ENCODE measurements at regions not wholly inside any gene's neighbourhood (a gene's known extent, or its start where the extent isn't known, plus 50 kb on each side); places are given as distances from the start of the nearest gene placed in this dataset.

DNA sequence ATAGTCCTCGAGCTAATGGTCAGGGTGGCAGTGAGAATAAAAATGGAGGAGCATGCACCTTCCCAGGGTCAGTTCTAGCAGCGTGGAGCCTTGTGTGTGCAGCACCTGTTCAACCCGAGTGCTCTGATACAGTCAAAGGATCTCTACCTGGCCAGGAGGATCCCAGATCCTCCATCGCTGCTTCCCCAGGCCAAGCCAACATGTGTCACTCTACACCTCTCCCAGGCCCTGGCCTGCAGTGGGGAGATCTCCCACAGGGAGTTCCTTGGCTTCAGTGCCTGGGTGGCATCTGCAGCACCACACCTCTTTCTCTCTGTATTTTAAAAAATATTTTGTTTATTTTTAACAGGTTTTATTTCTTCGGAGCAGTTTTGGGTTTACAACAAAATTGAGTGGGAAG, 414.8 kb upstream of the C2CD4B start:
- DNase-seq (ENCODE audit: low spot score) = no peak

DNA sequence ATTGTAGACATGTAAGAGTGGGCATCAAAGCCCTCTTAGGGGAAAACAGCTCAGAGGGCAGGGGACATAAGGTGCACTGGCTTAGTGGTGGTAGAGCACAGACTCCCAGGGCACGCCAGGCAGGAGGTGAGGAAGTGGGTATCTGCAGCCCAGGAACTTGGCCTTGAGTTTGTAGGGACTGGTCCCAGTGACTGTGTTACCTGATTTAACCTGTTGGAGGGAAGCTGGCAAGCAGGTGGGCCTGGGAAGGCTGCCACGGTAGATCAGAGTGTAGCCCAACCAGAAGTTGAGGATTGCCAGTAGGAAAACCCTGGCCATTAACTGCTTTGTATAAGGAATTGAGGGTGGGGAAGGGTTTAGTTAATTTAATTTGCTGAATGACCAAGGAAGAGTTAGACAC, 417.5 kb upstream of the C2CD4B start:
- DNase-seq (ENCODE audit: low spot score) = no peak

DNA sequence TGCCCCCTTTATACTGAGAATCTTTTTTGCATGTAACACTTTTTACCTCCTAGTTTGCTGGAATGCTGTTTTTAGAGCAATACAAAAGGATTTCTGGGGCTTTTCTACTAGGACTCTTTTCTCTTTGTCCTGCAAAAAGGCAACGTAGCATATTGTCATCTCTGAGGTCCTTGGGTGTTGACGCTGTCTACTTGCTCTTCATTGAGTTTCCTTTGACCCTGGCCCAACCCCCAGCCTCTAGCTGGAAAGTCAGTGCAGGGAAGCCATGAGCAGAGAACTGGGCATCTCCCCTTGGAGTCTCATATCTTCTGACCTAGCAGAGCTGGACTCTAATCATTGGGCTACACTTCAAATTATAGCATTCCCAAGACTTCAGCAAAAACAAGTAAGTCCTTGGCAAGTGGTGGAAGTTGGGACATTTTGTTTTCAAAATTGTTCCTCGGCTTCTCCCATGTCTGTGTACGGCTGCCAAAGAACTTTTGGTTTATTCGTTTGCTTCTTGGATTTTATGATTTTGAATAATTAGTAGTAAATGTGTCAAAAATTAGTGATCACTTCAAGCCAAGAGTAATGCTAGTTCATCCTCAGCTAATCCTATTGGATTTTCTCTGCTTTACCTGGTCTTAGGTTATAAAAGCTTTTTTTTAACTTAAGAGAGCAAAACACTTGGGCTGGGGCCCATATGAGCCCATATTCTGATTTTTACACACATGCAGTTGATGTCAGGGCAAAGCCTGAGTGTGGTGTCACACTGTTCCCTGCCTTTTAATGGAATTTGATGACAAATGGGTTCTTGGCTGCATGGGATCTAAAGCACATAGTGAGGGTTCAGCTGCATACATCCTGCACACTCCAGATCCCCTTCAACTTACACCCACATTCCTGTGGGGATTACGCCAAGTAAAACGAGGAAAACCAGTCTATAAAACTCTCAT, 419.5 kb upstream of the C2CD4B start:
- DNase-seq (ENCODE audit: low spot score) = no peak

DNA sequence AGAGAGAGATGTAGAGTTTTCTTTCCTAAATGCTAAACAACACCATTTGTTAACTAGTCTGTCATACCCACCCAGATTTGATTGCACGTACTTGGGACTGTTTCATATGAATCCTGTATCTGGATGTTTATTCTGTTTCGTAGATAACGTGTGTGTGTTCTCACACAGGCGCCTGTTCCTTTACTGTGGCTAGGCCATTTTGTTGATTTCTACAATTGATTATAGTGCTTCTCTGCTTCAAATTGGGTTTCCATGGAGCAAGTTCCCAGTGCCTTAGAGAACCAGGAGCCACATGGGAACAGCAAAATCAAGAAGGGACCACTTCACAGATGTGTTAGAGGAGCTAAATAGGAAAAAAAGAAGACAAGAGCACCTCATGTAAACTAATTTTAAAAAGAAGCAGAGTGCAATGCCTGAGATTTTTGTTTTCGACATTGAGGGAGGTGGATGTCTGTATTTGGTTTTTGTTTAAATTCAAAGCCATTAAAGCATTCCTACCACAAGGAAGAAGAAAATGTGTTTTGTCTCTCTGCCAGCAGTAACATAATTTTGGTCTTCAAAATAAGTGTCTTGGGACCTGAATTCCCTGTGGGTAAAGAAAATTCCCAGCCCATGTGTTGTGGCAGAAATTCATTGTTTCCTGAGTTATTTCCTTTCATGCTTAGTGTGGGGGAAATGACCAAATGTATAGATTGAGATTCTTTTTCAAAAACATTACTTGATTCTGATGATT, 424.0 kb upstream of the C2CD4B start:
- DNase-seq (ENCODE audit: low spot score) = no peak

DNA sequence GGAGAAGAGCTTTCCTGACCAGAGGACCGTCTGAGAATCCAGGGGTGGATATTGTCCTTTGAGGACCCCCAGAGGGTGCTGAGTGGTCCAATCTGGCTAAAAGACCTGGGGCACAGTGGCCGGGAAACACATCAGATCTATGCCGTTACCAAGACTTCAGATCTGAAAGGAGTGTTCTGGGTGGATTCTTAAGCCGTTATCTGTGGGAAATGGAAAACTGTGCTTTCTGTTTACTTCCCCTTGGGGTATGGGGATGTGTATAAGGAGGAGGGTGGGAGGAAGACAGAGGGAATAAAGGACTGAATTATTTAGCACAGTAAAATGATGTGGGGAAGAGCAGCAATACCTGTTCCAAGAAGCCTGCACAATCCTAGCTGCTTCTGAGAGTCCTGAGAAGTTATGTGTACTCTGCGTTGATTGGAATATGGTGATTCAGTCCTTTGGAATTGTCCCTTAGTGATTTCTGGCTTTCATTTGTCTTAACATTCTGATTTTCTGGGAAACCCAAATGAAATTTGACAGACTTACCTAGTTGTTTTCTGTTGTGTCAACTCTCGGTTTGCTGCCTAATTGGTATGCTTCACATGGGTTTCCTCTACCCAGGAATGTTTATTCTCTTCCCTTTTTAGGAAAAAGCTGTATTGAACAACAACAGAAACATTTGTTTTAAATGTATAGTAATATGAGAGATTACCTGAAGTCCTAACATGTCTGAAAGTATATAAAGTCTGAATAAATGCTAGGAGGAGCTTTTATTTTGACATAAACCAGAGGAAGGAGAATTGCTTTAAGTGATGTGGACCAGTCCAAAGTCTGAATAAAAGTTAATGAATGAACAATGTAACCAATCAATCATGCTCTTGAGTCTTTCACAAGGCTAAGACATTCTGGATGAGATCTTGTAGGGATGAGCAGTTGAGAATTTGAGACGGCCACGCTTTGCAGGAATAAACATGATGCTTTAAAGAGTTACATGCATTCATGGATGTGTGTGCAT, 427.1 kb upstream of the C2CD4B start:
- no peak for DNase-seq (ENCODE audit: low spot score)

DNA sequence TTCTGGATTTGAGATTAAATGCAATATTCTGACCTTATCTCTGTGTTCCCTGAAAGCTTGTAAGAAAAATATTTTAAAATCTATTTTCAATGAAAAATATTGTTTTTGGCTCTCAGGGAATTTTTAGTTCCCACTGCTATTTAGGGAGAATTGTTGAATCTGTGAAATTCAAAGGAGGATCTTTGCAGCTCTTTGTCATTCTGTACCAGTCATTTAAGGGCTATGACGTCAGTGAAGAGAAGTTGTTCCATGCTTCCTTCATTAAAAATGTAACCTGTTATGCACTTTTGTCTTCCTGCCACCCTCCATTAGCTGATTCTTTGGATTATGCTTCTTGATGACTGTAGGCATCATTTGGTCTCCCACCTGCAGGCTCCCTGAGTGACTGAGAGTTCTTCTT, 427.8 kb upstream of the C2CD4B start:
- no peak for DNase-seq (ENCODE audit: low spot score)

DNA sequence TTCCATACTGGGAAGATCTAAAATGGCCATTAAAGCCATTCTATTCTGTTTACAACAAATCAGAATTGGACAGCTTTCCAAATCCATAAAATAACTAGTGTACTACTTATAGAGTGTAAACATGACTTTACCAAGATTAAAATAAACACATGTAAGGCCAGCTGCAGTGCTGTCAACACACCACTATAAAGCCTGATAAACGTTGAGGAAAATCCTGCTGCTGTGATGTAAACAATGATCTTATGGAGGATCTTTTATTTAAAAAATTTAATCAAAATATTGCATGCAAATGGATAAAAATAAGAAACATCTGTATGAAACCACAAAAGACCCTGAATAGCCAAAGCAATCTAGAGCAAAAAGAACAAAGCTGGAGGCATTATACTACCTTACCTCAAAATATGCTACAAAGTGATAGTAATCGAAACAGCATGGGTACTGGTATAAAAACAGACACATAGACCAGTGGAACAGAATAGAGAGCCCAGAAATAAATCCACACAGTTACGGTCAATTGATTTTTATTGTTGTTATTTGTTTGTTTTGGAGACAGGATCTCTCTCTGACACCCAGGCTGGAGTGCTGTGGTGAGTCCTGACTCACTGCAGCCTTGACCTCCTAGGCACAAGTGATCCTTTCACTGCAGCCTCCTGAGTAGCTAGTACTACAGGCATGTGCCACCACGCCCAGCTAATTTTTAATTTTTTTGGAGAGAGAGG, 428.8 kb upstream of the C2CD4B start:
- DNase-seq (ENCODE audit: low spot score) = no peak

DNA sequence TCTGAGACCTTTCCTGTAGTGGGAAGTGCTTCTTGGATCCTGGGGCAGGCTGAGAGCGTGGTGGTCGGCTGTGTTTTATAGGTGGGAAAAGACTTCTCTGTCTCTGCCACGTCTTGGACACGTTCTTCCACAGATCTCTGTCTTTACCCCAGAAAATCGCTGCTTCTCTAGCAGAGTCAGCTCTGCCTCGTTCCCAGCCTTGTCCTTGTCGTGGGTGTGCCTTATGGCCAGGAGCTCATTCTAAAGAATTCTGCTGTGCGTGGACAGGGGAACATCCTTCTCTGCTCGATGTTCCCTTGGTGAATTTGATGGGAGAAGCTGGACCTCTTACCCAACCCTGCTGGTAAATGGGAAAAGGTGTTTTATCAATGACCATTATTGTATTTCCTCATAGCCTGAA, 433.1 kb upstream of the C2CD4B start:
- no peak for DNase-seq (ENCODE audit: low spot score)

DNA sequence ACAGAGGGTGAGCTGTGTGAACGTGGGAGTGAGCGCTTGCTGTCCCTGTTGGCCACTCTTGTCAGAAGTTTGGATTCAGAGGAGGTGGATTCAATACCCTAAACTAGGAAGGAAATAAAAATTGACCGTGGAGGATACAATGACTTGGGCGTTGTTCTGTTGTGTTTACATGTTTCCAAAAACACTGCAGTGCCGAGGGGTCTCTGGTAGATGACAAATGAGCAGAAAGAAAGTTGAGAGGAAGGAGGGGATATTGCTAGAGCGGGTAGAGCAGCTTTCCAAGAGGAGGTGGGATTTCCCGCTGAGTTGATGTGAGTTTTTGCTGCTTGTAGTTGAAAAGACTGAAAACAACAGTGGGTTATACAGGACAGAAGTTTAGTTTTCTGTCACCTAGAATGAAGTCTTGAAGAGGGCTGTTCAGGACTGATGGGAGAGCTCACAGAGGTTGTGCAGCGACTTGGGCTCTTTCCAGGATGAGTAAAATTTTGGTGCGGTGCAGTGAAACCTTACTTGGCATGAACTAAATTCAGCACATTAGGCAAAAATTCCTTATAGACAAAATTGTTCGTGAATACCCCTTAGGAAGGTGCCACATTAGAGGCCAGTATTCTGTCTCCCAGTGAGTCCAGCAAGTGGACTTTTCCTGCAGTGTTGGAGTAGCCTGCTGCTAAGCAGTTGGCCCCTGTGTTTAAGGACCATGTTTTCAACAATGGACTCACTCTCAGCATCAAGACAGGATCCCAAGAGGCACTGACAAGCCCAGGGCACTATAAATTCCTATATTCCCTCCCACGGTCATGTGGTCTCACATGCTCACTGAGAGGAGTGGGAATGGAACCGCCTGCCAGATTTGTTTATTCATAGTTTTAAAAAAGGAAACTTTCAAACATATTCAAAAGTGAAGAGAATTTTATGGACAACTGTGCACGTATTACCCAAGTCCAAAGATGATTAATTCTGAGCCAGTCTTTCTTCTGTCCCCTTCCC, 435.0 kb upstream of the C2CD4B start:
- DNase-seq (ENCODE audit: low spot score) = no peak

DNA sequence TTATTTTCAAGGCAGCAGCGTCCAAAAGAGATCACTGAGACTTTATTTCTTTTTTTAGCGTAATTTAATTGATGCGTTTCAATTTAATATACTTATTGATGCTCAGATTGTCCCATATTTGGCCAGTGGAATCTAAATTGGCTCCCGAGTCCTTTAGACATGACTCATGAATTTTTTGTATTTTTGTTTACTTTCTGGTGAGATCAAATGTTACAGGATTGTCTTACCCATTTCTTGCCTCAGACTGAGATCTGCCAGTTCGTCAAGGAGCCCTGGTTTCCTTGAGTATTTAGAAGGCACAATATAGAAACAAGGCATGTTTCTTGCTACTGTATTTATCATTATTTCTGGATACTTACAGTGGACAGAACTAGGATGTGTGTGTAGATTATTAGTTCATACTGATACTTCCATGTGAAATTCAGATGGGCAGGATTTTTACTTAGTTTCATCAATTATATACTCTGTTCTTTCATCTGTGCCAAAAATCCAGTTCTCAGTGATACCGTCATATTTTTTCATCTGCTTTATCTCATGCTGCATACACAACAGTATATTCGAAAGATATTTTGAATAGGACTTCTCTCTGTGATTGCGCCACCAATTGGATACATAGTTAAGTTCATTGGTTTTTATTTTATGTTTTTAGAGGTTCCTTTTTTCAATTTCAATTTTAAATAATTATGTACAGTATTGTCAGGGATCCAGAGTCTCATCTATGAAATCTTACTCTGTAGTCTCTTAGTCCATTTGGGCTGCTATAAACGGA, 436.9 kb upstream of the C2CD4B start:
- no peak for DNase-seq (ENCODE audit: low spot score)

DNA sequence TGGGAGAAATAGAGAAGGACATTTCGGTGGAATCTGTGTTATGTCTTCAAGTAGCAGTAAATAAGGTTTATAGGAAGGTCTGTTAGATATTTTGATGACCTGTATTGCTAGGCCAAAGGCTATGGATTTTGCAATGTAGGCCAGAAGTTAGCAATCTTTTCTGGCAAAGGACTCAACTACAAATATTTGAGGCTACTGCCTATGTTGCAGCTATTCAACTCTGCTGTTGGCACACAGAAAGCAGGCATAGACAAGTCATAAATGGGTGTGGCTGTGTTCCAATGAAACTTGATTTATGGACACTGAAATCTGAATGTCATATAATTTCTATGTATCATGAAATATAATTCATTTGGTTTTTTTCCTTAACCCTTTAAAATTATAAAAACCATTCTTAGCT, 438.7 kb upstream of the C2CD4B start:
- no peak for DNase-seq (ENCODE audit: low spot score)

DNA sequence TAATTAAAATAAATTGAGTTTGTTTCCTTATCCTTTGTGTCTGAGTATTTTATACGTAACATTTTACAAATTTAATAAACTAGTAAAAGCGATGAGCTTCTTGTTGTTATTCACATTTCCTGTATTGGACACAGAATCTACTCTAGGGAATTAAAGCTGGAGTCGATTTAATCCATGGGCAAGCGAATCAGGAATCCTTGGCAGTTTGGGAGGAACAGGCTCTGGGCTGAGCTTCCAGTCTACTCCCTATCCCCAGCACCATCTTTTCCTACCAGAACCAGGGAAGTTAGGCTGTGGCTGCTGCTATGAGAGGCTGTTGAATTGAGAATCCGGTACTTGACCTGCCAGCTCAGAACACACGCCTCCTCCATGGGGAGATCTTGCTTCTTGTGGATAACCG, 437.3 kb upstream of the TPM1 start:
- DNase-seq (ENCODE audit: low spot score) = no peak

DNA sequence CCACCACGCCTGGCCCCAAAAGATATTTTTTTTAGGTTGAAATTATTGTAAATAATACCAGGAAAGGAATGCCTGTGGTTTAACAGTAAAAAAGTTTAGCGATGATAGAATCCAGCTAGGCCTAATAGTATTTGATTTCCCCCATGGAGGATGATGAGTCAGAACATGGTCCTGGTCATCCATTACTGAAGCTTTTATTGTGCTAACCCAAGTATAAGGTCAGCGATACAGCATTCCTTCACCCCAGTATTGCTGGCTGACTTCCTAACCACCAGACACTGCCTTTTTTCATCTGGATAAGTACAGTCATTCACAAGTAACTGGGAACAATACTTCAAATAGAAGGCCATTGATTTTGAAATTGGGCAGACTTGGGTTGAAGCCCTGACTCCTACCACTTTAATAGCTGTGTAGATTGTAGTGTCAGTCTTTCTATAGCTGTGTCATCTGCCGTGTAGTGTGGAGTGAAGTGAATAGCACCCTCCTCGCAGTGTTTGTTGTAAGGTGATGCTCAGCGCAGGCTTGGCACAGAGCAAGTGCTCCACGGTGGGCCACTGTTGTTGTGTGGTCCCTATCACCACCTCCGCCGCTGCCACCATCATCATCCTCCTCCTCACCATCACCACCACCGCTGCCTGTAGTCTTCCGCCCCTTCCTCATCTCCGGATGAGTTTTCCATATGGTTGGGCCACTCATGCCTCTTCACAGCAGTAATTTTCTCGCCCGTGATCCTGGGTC, 436.0 kb upstream of the TPM1 start:
- DNase-seq (ENCODE audit: low spot score) = peak; percentile 9

DNA sequence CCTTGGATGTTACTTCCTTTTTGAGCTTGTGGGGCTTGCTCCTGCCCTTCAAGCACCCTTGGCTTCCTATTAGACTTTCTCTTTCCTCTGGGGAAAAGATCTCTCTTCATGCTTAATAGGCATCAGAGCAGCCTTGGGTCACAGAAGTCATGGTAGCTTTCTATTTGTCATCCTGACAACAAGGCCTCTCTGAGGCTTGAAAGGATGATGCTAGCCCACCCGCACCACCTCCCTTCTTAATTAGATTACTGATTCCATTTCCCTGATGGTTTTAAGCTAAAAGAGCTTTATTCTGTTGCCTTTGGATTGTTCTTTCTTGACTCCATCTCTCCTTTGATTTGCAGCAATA, 435.5 kb upstream of the TPM1 start:
- no peak for DNase-seq (ENCODE audit: low spot score)

DNA sequence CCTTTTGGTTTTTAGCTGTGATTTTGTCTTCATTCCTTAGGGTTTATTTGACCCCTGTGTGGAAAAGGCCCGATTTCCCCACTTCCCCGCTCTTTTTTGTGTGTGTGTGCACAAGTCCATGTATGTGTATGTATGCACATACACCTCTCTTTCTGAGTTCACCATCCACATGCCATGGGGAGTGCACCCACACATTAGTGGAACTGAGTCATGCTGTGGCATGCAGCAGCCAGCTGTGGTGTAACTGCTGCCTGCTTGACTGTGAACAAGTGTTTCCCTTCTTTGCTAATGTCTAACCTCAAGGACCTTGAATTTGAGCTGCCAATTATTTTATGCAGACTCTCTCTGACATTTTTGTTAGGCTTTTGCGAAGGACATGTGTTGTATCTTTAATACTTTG, 434.9 kb upstream of the TPM1 start:
- no peak for DNase-seq (ENCODE audit: low spot score)

DNA sequence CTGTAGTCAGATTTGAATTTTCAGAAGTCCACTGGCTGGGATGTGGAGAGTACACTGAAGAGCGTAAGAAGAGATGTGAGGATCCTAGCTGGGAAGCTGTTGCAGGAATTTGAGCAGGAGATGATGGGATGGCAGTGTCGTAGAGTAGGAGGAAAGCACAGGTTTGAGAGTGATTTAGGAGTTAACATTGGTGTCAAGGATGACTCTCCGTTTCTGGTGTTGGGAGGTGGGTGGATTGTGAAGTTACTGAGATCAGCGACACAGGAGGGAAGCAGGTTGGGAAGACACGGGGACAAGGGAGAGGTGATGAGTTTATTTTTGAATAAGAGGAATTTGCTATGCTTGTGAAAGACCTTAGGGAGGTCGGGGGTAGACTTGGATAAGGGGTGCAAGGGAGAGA, 434.2 kb upstream of the TPM1 start:
- DNase-seq (ENCODE audit: low spot score) = no peak

DNA sequence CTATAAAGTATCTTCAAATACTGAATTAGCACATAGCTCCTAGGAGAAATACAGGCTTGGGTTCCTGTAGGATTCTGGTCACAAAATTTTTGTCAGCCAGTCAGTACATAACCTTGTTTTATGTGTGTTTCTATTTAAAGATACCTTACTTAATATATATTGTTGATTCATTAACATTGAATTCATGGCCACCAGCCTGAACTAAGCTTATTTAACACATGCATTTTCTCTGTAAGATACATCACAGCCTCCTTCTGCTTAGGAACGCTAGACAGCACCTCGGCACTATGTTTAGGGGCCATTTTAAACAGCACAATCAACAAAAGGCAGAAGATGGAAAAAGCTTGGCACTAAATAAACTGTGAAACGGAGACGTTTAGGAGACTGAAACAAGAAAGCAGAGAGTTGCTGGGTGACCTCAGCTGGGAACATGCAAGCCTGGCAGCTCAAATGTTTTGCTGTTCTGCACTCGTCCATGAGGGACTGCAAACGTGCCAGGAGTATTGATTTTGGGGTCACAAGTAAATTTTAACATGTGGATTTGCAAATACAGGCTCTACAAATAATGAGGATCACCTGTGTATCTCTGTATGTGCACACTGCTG, 432.2 kb upstream of the TPM1 start:
- DNase-seq (ENCODE audit: low spot score) = no peak

DNA sequence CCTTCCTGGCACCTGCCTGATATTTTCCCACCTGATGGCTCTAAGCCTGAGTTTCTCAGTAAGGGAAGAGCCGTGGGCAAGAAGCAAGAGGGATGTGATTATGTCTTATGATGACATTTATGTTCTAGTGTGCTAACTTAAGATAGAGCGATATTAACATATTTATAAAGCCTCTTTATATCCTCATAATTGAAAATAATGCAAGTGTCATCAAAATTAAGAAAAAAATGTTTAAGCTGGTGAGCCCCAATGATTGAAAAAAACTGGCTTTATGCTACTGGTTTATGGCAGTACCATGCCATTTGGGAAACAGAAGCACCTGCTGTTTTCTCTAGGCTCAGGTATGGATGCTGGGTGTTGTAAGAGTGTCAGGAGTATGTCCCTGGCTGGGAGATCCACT, 431.5 kb upstream of the TPM1 start:
- no peak for DNase-seq (ENCODE audit: low spot score)
